GM19043 (cell line): ENCODE measurements at regions not wholly inside any gene's neighbourhood (a gene's known extent, or its start where the extent isn't known, plus 50 kb on each side); places are given as distances from the start of the nearest gene placed in this dataset.

Source experiments
- ATAC-seq: cut with Tn5 transposase; IDR thresholded peaks from one replicate; pipeline ENCODE4 v1.9.1; 2021; ENCODE audit warnings: low read depth; ENCODE audit not compliant: unreplicated experiment

GRCh38 chr12:38138225-38139221 is 178.1 kb upstream of the ALG10B start:
- ATAC-seq: peak; percentile 85

- no peak for ATAC-seq
These were observed 177.1 kb upstream of the ALG10B start for GRCh38 chr12:38139456-38139855.

- ATAC-seq: no peak
These were observed 175.3 kb upstream of the ALG10B start for GRCh38 chr12:38141239-38141638.

GRCh38 chr12:38141861-38142260 is 174.7 kb upstream of the ALG10B start:
- no peak for ATAC-seq

GRCh38 chr12:38142974-38143373 is 173.6 kb upstream of the ALG10B start:
- ATAC-seq: no peak

GRCh38 chr12:38144049-38144448 is 172.5 kb upstream of the ALG10B start:
- no peak for ATAC-seq

GRCh38 chr12:38144601-38145436 is 171.8 kb upstream of the ALG10B start:
- ATAC-seq: no peak

GRCh38 chr12:38149395-38150073 is 167.0 kb upstream of the ALG10B start:
- no peak for ATAC-seq

- ATAC-seq: no peak
These were observed 164.4 kb upstream of the ALG10B start for GRCh38 chr12:38151991-38152700.

GRCh38 chr12:38152816-38153736 is 163.5 kb upstream of the ALG10B start:
- no peak for ATAC-seq

GRCh38 chr12:38153737-38154061 is 162.9 kb upstream of the ALG10B start:
- no peak for ATAC-seq

- no peak for ATAC-seq
These were observed 162.2 kb upstream of the ALG10B start for GRCh38 chr12:38154096-38155019.

GRCh38 chr12:38155020-38155395 is 161.6 kb upstream of the ALG10B start:
- no peak for ATAC-seq

GRCh38 chr12:38155526-38156496 is 160.8 kb upstream of the ALG10B start:
- no peak for ATAC-seq

- no peak for ATAC-seq
These were observed 159.9 kb upstream of the ALG10B start for GRCh38 chr12:38156497-38157245.

- no peak for ATAC-seq
These were observed 159.2 kb upstream of the ALG10B start for GRCh38 chr12:38157274-38157932.
